KMS-11 (cell line): ENCODE measurements at regions not wholly inside any gene's neighbourhood (a gene's known extent, or its start where the extent isn't known, plus 50 kb on each side); places are given as distances from the start of the nearest gene placed in this dataset.

Experiments used
- H2AFZ ChIP-seq: fragments of 200-600 bp; sonication (generic); 2 replicates; pipeline ENCODE4 v1.6.1; 2016; ENCODE audit warnings: antibody characterized with exemption, mixed run types, low read depth
- H3K27ac ChIP-seq: fragments of 200-600 bp; sonication (generic); 2 replicates; pipeline ENCODE4 v1.6.1; 2016; ENCODE audit warnings: mild to moderate bottlenecking, mixed run types
- H3K27me3 ChIP-seq: fragments of 200-600 bp; sonication (generic); 2 replicates; pipeline ENCODE4 v1.6.1; 2017; ENCODE audit warnings: mild to moderate bottlenecking, low read depth, mixed run types, moderate library complexity; ENCODE audit not compliant: insufficient read depth
- H3K36me3 ChIP-seq: fragments of 200-600 bp; sonication (generic); 2 replicates; pipeline ENCODE4 v1.6.1; 2017; ENCODE audit warnings: mild to moderate bottlenecking, mixed run types; ENCODE audit not compliant: insufficient read depth
- H3K4me1 ChIP-seq: fragments of 200-600 bp; sonication (generic); 2 replicates; pipeline ENCODE4 v1.6.1; 2016; ENCODE audit warnings: mild to moderate bottlenecking, low read depth, mixed run types; ENCODE audit not compliant: poor library complexity, severe bottlenecking
- H3K4me2 ChIP-seq: fragments of 200-600 bp; sonication (generic); 2 replicates; pipeline ENCODE4 v1.7.0; 2016; ENCODE audit warnings: mild to moderate bottlenecking, mixed run types
- H3K4me3 ChIP-seq: fragments of 200-600 bp; sonication (generic); IDR thresholded peaks from 2 replicates; pipeline ENCODE4 v1.6.1; 2017; ENCODE audit warnings: low read depth, low read length, mixed read lengths; ENCODE audit not compliant: insufficient read depth
- H3K79me2 ChIP-seq: fragments of 200-600 bp; sonication (generic); 2 replicates; pipeline ENCODE4 v1.6.1; 2016; ENCODE audit warnings: low read depth, mixed run types; ENCODE audit not compliant: insufficient read depth
- H3K9ac ChIP-seq: fragments of 200-600 bp; sonication (generic); 2 replicates; pipeline ENCODE4 v1.6.1; 2016; ENCODE audit warnings: mild to moderate bottlenecking, mixed run types
- H4K20me1 ChIP-seq: fragments of 200-600 bp; sonication (generic); 2 replicates; pipeline ENCODE4 v1.6.1; 2016; ENCODE audit warnings: mild to moderate bottlenecking, mixed run types; ENCODE audit not compliant: insufficient read depth
- TF ChIP-seq, protein P1 (sequence below): fragments of 200-600 bp; sonication (generic); conservative IDR thresholded peaks from 2 replicates; pipeline ENCODE4 v1.6.1; 2017; ENCODE audit warnings: low read depth, mild to moderate bottlenecking, antibody characterized with exemption, low read length, moderate library complexity, mixed read lengths

DNA sequence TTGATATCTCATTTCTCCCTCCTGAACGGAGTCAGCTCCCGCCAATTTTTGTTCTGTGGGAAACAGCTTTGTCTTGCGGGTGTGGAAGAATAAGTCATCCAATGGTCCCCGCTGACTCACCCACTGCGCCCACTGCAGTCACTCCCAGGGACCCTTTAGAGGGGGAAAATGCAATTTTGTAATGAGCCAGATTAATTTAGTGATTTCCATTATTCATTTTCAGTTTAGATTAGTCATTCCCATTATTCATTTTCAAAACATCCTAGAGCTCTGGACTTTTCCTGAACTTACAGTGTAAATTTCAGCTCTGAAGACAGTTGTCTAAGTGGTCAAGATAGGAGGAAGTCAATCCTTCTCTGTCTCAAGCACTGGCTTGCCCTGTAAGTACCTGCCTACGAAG lies 154.9 kb upstream of the TMEM72 start:
- no peaks in the 10 kb centered on the region for H3K27me3 ChIP-seq
- H2AFZ ChIP-seq = no peak overlapping the region
- H3K79me2 ChIP-seq = no peaks in the 10 kb centered on the region
- TF ChIP-seq, protein P1, sequence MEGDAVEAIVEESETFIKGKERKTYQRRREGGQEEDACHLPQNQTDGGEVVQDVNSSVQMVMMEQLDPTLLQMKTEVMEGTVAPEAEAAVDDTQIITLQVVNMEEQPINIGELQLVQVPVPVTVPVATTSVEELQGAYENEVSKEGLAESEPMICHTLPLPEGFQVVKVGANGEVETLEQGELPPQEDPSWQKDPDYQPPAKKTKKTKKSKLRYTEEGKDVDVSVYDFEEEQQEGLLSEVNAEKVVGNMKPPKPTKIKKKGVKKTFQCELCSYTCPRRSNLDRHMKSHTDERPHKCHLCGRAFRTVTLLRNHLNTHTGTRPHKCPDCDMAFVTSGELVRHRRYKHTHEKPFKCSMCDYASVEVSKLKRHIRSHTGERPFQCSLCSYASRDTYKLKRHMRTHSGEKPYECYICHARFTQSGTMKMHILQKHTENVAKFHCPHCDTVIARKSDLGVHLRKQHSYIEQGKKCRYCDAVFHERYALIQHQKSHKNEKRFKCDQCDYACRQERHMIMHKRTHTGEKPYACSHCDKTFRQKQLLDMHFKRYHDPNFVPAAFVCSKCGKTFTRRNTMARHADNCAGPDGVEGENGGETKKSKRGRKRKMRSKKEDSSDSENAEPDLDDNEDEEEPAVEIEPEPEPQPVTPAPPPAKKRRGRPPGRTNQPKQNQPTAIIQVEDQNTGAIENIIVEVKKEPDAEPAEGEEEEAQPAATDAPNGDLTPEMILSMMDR = no peak
- no peak overlapping the region for H3K9ac ChIP-seq
- no peak overlapping the region for H3K27ac ChIP-seq
- no peak overlapping the region for H3K4me3 ChIP-seq
- H3K4me2 ChIP-seq = no peak overlapping the region
- no peaks in the 10 kb centered on the region for H3K4me1 ChIP-seq
- H4K20me1 ChIP-seq = no peaks in the 10 kb centered on the region
- H3K36me3 ChIP-seq = no peaks in the 10 kb centered on the region

DNA sequence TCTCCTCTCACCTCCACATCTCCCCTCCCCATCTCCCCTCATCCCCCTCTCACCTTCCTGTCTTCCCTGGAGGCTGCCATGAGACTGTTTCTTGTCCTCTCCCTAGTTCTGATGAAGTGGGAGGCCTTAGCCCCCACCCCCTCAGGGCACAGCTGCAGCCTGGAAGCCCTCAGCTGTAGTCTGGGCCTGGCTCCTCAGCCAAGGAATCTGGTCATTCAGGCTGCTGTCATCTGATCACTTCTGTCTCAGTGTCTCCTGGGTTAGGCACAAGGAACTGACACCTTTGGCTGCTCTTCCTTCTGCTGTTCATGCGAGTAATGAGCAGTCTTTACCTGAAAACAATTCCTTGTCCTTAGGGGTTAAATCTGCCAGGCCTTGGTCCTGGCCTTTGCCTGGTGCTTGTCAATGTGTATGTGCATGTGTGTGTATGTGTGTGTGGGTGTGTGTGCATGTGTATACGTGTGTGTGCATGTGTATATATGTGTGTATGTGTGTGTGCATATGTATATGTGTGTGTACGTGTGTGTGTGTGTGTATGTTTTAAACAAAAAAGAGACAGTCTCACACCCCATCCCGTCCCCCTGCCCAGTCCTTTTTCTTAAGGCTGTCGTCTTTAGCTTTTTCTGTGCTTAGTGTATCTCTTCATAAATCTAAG lies 153.5 kb upstream of the TMEM72 start:
- H3K4me1 ChIP-seq = no peaks in the 10 kb centered on the region
- H3K27ac ChIP-seq = no peak overlapping the region
- no peaks in the 10 kb centered on the region for H3K79me2 ChIP-seq
- H3K4me2 ChIP-seq = no peak overlapping the region
- TF ChIP-seq, protein P1 = no peak
- H2AFZ ChIP-seq = no peak overlapping the region
- no peaks in the 10 kb centered on the region for H4K20me1 ChIP-seq
- no peaks in the 10 kb centered on the region for H3K36me3 ChIP-seq
- no peaks in the 10 kb centered on the region for H3K27me3 ChIP-seq
- no peak overlapping the region for H3K9ac ChIP-seq
- H3K4me3 ChIP-seq = no peak overlapping the region

DNA sequence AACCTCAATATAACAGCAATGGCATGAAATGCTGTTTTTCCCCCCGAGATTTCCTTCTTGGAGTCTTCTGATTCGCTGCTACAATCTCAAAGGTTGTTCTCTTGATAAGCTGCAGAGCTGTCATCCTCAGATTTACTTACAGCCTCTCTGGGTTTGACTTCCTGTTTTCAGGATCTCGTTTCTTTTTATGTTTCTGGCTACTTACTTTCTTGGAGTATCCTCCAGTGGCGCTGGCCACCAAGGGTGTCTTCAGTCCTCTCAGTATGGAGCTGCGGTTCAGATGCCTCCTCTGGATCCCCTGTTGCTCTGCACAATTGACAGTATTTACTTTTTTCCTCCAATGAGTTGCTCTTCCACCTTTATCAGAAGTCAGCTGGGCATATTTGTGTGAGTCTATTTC lies 152.0 kb upstream of the TMEM72 start:
- Histone ChIP-seq H3K27me3 (no peaks in the 10 kb centered on the region), H3K27ac (no peak overlapping the region), H3K4me2 (no peak overlapping the region), H3K4me1 (no peaks in the 10 kb centered on the region), H2AFZ (no peak overlapping the region), H3K9ac (no peak overlapping the region), H3K4me3 (no peak overlapping the region), H4K20me1 (no peaks in the 10 kb centered on the region), H3K79me2 (no peaks in the 10 kb centered on the region), H3K36me3 (no peaks in the 10 kb centered on the region)
- TF ChIP-seq, protein P1 = no peak

DNA sequence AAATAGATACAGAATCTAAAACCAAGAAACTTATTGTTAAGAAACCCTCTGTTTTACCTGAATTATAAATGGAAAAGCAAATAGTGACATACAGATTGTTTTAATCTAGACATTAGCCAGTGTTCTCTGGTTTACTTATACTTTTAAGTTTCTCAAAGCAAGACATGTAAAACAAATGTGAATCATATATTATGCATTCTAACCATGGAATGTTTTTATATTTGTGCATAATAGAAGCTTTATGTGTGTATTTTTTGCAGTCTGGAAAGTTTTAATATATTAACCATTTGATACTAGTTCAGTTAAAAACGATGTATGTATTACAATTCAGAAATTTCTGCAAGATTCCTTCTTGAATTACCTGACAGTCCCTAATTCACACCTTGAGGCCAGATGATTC lies 150.6 kb upstream of the TMEM72 start:
- Histone ChIP-seq H4K20me1 (no peaks in the 10 kb centered on the region), H3K27me3 (no peaks in the 10 kb centered on the region), H3K4me3 (no peak overlapping the region), H3K9ac (no peak overlapping the region), H3K79me2 (no peaks in the 10 kb centered on the region), H3K36me3 (no peaks in the 10 kb centered on the region), H3K27ac (no peak overlapping the region), H3K4me2 (no peak overlapping the region), H2AFZ (no peak overlapping the region), H3K4me1 (no peaks in the 10 kb centered on the region)
- TF ChIP-seq, protein P1 = no peak
